ENCODE measurements at regions not wholly inside any gene's neighbourhood (a gene's known extent, or its start where the extent isn't known, plus 50 kb on each side); places are given as distances from the start of the nearest gene placed in this dataset.

DNA sequence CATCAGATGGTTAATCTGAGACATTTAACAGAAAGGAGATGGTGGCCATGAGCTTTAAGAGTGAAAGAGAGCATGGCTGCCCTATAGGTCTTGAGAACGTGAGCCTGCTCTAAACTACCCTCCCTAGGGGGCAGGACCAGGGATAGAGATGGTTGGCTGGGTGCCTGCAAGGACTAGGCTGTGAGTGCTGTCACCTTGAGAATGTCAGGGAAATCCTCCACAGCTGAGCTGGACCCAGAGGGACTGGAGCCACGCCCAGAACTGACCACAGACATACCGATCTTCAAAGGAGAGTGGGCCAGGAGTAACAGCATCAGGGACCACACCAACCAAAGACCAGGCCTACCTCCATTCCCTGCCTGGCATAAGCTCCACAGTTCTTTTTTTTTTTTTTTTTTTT lies 53.6 kb upstream of the UBE2E1 start:
- peaks cover 30% of the 10 kb centered on the region for H3K4me1 ChIP-seq
- TF ChIP-seq, protein P1, sequence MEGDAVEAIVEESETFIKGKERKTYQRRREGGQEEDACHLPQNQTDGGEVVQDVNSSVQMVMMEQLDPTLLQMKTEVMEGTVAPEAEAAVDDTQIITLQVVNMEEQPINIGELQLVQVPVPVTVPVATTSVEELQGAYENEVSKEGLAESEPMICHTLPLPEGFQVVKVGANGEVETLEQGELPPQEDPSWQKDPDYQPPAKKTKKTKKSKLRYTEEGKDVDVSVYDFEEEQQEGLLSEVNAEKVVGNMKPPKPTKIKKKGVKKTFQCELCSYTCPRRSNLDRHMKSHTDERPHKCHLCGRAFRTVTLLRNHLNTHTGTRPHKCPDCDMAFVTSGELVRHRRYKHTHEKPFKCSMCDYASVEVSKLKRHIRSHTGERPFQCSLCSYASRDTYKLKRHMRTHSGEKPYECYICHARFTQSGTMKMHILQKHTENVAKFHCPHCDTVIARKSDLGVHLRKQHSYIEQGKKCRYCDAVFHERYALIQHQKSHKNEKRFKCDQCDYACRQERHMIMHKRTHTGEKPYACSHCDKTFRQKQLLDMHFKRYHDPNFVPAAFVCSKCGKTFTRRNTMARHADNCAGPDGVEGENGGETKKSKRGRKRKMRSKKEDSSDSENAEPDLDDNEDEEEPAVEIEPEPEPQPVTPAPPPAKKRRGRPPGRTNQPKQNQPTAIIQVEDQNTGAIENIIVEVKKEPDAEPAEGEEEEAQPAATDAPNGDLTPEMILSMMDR (IDR thresholded peaks at IDR 0.05) = no peak
- H3K27ac ChIP-seq = no peak overlapping the region
- no peaks in the 10 kb centered on the region for H3K9me3 ChIP-seq
- no peaks in the 10 kb centered on the region for H3K36me3 ChIP-seq
- intact Hi-C loops (cut with DNase I) = no loop called here
- no peak overlapping the region for H3K4me3 ChIP-seq
- no peak for DNase-seq
- no peaks in the 10 kb centered on the region for H3K27me3 ChIP-seq
- no peak for ATAC-seq

- no peak for DNase-seq
- Histone ChIP-seq H3K27me3 (no peaks in the 10 kb centered on the region), H3K4me1 (peaks cover 13% of the 10 kb centered on the region), H3K9me3 (no peaks in the 10 kb centered on the region), H3K27ac (no peak overlapping the region), H3K36me3 (no peaks in the 10 kb centered on the region), H3K4me3 (no peak overlapping the region)
- TF ChIP-seq, protein P1 (IDR thresholded peaks at IDR 0.05) = no peak
- intact Hi-C loops (cut with DNase I) = no loop called here
- ATAC-seq = no peak
Measured at GRCh38 chr3:23754215-23754614, 51.5 kb upstream of the UBE2E1 start.
